ENCODE measurements at regions not wholly inside any gene's neighbourhood (a gene's known extent, or its start where the extent isn't known, plus 50 kb on each side); places are given as distances from the start of the nearest gene placed in this dataset.
"Not testable (repeated sequence)": the region's sequence is repeated elsewhere in the genome, so short reads cannot be mapped to it uniquely, and the experiment has no call there.

GRCh38 chr14:105686462-105687170 lies 160.2 kb downstream of the TMEM121 start:
- H3K36me3 ChIP-seq (ENCODE audit: control insufficient read depth, insufficient read depth, low read length, severe bottlenecking); H3K9me3 ChIP-seq (ENCODE audit: control insufficient read depth, low read length); DNase-seq (ENCODE audit: low read depth); H3K27me3 ChIP-seq (replicated peaks; ENCODE audit: control insufficient read depth, insufficient read depth, low read length); H3K4me1 ChIP-seq (ENCODE audit: control insufficient read depth, insufficient read depth, low read length); H3K9ac ChIP-seq (ENCODE audit: low read length); H3K4me3 ChIP-seq (ENCODE audit: low read length): not testable (repeated sequence)

- not testable (repeated sequence) for H3K9ac ChIP-seq (ENCODE audit: low read length); DNase-seq (ENCODE audit: low read depth); H3K4me1 ChIP-seq (ENCODE audit: control insufficient read depth, insufficient read depth, low read length); H3K36me3 ChIP-seq (ENCODE audit: control insufficient read depth, insufficient read depth, low read length, severe bottlenecking); H3K4me3 ChIP-seq (ENCODE audit: low read length); H3K27me3 ChIP-seq (replicated peaks; ENCODE audit: control insufficient read depth, insufficient read depth, low read length); H3K9me3 ChIP-seq (ENCODE audit: control insufficient read depth, low read length)
Observed at GRCh38 chr14:105687171-105688022, 161.0 kb downstream of the TMEM121 start.

DNA sequence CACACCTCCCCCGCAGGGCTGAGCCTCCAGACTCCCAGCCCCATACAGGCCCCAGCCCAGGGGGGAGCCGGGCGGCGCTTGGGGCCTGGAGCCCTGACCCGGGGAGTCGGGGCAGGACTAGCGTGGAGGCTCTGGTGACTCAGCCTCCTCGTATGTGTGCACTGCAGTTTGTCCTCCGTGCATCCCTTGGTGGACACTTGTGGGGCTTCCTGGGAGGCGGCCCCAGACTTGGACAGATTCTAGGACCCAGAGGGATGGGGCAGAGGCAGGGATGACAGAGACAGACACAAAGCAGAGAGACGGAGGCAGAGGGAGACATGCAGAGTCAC lies 161.6 kb downstream of the TMEM121 start:
- not testable (repeated sequence) for H3K9ac ChIP-seq (ENCODE audit: low read length); H3K27me3 ChIP-seq (replicated peaks; ENCODE audit: control insufficient read depth, insufficient read depth, low read length); H3K36me3 ChIP-seq (ENCODE audit: control insufficient read depth, insufficient read depth, low read length, severe bottlenecking); H3K9me3 ChIP-seq (ENCODE audit: control insufficient read depth, low read length); DNase-seq (ENCODE audit: low read depth); H3K4me3 ChIP-seq (ENCODE audit: low read length); H3K4me1 ChIP-seq (ENCODE audit: control insufficient read depth, insufficient read depth, low read length)

- H3K9ac ChIP-seq (ENCODE audit: low read length); H3K27me3 ChIP-seq (replicated peaks; ENCODE audit: control insufficient read depth, insufficient read depth, low read length); H3K4me3 ChIP-seq (ENCODE audit: low read length); H3K9me3 ChIP-seq (ENCODE audit: control insufficient read depth, low read length); H3K36me3 ChIP-seq (ENCODE audit: control insufficient read depth, insufficient read depth, low read length, severe bottlenecking); DNase-seq (ENCODE audit: low read depth); H3K4me1 ChIP-seq (ENCODE audit: control insufficient read depth, insufficient read depth, low read length): not testable (repeated sequence)
Observed at GRCh38 chr14:105688664-105689221, 162.4 kb downstream of the TMEM121 start.

DNA sequence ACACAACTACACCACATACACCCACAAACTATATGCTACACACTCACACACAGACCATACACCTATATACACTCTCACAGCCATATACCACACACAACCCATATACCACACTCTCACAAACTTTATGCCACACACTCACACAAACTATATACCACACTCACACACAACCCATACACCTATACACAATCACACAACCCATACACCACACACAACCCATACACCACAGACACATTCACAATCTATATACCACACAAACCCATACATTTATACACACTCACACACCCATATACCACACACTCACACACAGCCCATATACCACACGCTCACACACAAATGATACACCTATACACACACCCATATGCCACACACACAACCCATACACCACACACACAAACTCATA lies 163.3 kb downstream of the TMEM121 start:
- Histone ChIP-seq H3K9me3 (ENCODE audit: control insufficient read depth, low read length) (no peaks in the 10 kb centered on the region), H3K27me3 (replicated peaks; ENCODE audit: control insufficient read depth, insufficient read depth, low read length) (peaks cover 10% of the 10 kb centered on the region), H3K4me3 (ENCODE audit: low read length) (no peak overlapping the region), H3K4me1 (ENCODE audit: control insufficient read depth, insufficient read depth, low read length) (no peaks in the 10 kb centered on the region), H3K36me3 (ENCODE audit: control insufficient read depth, insufficient read depth, low read length, severe bottlenecking) (no peaks in the 10 kb centered on the region), H3K9ac (ENCODE audit: low read length) (no peak overlapping the region)
- DNase-seq (ENCODE audit: low read depth), result no peak

- Histone ChIP-seq H3K27me3 (replicated peaks; ENCODE audit: control insufficient read depth, insufficient read depth, low read length) (peaks cover 11% of the 10 kb centered on the region), H3K9me3 (ENCODE audit: control insufficient read depth, low read length) (no peaks in the 10 kb centered on the region), H3K4me3 (ENCODE audit: low read length) (no peak overlapping the region), H3K9ac (ENCODE audit: low read length) (no peak overlapping the region), H3K4me1 (ENCODE audit: control insufficient read depth, insufficient read depth, low read length) (no peaks in the 10 kb centered on the region), H3K36me3 (ENCODE audit: control insufficient read depth, insufficient read depth, low read length, severe bottlenecking) (no peaks in the 10 kb centered on the region)
- DNase-seq (ENCODE audit: low read depth), result no peak
Observed at GRCh38 chr14:105690671-105691070, 164.3 kb downstream of the TMEM121 start.

DNA sequence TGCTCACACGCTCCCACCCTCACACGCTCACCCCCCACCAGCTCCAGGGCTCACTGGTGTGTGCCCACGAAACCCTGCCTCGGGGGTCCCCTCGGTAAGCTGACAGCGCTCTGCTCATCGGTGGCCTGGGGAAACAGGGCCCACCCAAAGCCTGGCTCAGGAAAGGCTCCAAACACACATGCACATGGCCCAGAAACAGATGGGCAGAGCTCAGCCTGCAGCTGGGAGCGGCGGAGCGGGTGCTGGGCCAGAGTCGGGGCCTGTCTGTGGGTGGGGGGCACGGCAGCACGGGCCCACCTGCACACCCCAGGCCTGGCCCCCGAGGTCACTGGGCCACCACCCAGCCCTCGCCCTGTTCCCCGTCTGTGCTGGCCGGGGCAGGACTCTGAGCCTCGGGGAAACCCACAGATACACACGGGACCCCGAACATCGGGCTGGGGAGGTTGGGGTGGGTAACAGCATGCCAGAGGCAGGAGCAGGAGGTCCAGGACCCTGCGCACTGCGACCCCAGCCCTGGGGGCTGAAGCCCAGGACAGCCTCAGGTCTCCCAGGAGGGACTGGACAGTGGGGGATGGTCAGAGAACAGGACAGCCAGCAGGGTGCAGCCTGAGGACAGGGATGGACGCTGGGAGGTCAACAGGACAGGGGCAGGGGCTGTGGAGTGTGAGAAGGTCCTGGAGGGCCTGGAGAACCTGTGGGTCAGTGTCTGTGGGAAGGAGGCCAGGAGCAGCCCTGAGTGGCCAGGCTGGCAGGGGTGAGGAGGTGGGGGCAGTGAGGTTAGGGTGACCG lies 165.1 kb downstream of the TMEM121 start:
- H3K36me3 ChIP-seq (ENCODE audit: control insufficient read depth, insufficient read depth, low read length, severe bottlenecking); DNase-seq (ENCODE audit: low read depth): not testable (repeated sequence)

DNA sequence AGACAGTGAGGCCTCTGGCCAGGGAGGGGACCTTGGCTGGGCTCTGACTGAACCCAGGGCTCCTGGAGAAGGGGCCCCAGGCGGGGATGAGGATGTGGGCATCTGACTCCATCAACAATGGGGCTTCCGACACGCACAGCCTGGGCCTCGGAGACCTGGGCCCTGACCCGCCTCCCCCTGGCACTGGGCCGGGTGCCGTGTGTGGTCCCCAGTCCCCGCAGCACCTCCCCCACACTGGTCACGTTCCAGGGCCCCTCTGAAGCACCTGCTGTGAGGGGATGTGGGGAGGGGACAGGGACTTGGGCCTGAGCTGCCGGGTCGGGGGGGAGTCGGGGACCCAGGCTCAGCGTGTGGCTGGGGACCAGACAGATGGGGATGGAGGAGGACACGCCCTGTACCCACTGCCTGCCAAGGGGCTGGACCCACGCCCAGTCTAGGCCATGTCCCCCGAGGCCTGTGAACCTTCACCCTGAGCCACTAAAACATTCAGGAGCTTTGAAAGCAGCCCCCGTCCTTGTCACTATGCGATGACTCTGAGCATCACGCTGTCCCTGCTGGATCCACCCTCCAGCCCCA lies 165.8 kb downstream of the TMEM121 start:
- H3K9me3 ChIP-seq (ENCODE audit: control insufficient read depth, low read length), result not testable (repeated sequence)

More for the DNA sequence above, 165.1 kb downstream of the TMEM121 start:
- not testable (repeated sequence) for H3K4me1 ChIP-seq (ENCODE audit: control insufficient read depth, insufficient read depth, low read length); H3K9ac ChIP-seq (ENCODE audit: low read length); H3K9me3 ChIP-seq (ENCODE audit: control insufficient read depth, low read length); H3K4me3 ChIP-seq (ENCODE audit: low read length)
- peaks cover 11% of the 10 kb centered on the region for H3K27me3 ChIP-seq (replicated peaks; ENCODE audit: control insufficient read depth, insufficient read depth, low read length)

GRCh38 chr14:105694961-105695360 lies 168.6 kb downstream of the TMEM121 start:
- Histone ChIP-seq H3K36me3 (ENCODE audit: control insufficient read depth, insufficient read depth, low read length, severe bottlenecking) (no peaks in the 10 kb centered on the region), H3K9ac (ENCODE audit: low read length) (no peak overlapping the region), H3K4me3 (ENCODE audit: low read length) (no peak overlapping the region), H3K4me1 (ENCODE audit: control insufficient read depth, insufficient read depth, low read length) (no peaks in the 10 kb centered on the region), H3K27me3 (replicated peaks; ENCODE audit: control insufficient read depth, insufficient read depth, low read length) (peaks cover 11% of the 10 kb centered on the region), H3K9me3 (ENCODE audit: control insufficient read depth, low read length) (no peaks in the 10 kb centered on the region)
- DNase-seq (ENCODE audit: low read depth), result no peak

More for the DNA sequence above, 165.8 kb downstream of the TMEM121 start:
- not testable (repeated sequence) for H3K9ac ChIP-seq (ENCODE audit: low read length); DNase-seq (ENCODE audit: low read depth); H3K4me1 ChIP-seq (ENCODE audit: control insufficient read depth, insufficient read depth, low read length); H3K4me3 ChIP-seq (ENCODE audit: low read length); H3K36me3 ChIP-seq (ENCODE audit: control insufficient read depth, insufficient read depth, low read length, severe bottlenecking)
- H3K27me3 ChIP-seq (replicated peaks; ENCODE audit: control insufficient read depth, insufficient read depth, low read length), result peaks cover 11% of the 10 kb centered on the region

- H3K36me3 ChIP-seq (ENCODE audit: control insufficient read depth, insufficient read depth, low read length, severe bottlenecking); H3K4me3 ChIP-seq (ENCODE audit: low read length); H3K9ac ChIP-seq (ENCODE audit: low read length); H3K4me1 ChIP-seq (ENCODE audit: control insufficient read depth, insufficient read depth, low read length); H3K9me3 ChIP-seq (ENCODE audit: control insufficient read depth, low read length); DNase-seq (ENCODE audit: low read depth): not testable (repeated sequence)
- H3K27me3 ChIP-seq (replicated peaks; ENCODE audit: control insufficient read depth, insufficient read depth, low read length), result peaks cover 11% of the 10 kb centered on the region
Observed at GRCh38 chr14:105696388-105696787, 170.0 kb downstream of the TMEM121 start.

- H3K27me3 ChIP-seq (replicated peaks; ENCODE audit: control insufficient read depth, insufficient read depth, low read length), result peaks cover 11% of the 10 kb centered on the region
- not testable (repeated sequence) for H3K4me1 ChIP-seq (ENCODE audit: control insufficient read depth, insufficient read depth, low read length); H3K36me3 ChIP-seq (ENCODE audit: control insufficient read depth, insufficient read depth, low read length, severe bottlenecking); H3K9ac ChIP-seq (ENCODE audit: low read length); H3K9me3 ChIP-seq (ENCODE audit: control insufficient read depth, low read length); DNase-seq (ENCODE audit: low read depth); H3K4me3 ChIP-seq (ENCODE audit: low read length)
Observed at GRCh38 chr14:105697414-105697813, 171.0 kb downstream of the TMEM121 start.
